MCF 10A (cell line): ENCODE measurements at regions not wholly inside any gene's neighbourhood (a gene's known extent, or its start where the extent isn't known, plus 50 kb on each side); places are given as distances from the start of the nearest gene placed in this dataset.

ENCODE experiments used
- BruUV-seq: library from RNA; stranded (reverse); fragments of 400-500 nt; replicated peaks from 2 replicates; lab custom pipeline; 2021; lab: Mats Ljungman, UMichigan
- CTCF ChIA-PET: fragments of 300-600 bp; sonication (Branson Sonifier 250); formaldehyde crosslinking; extraction: SDS; loops from one replicate; lab custom pipeline; 2021; ENCODE audit warnings: antibody characterized with exemption, inconsistent platforms; lab: Yijun Ruan, JAX
- POLR2A ChIA-PET: fragments of 300-600, 350-650 bp; sonication (Branson Sonifier 250); formaldehyde crosslinking; extraction: SDS; loops from one replicate; lab custom pipeline; 2020; ENCODE audit warnings: antibody characterized with exemption, inconsistent platforms; lab: Yijun Ruan, JAX
- DNase-seq: peaks from one replicate; pipeline ENCODE4 v3.0.0-alpha.2; 2018; ENCODE audit not compliant: unreplicated experiment
- H3K27ac Mint-ChIP-seq: one replicate; pipeline ENCODE4 v1.8.0; 2022; ENCODE audit warnings: mild to moderate bottlenecking, low read depth, mixed read lengths; ENCODE audit not compliant: unreplicated experiment
- H3K27me3 Mint-ChIP-seq: one replicate; pipeline ENCODE4 v1.8.0; 2022; ENCODE audit warnings: mixed read lengths; ENCODE audit not compliant: insufficient read depth, unreplicated experiment
- H3K36me3 Mint-ChIP-seq: one replicate; pipeline ENCODE4 v1.8.0; 2022; ENCODE audit warnings: mild to moderate bottlenecking, moderate library complexity, mixed read lengths; ENCODE audit not compliant: insufficient read depth, unreplicated experiment
- H3K4me1 Mint-ChIP-seq: one replicate; pipeline ENCODE4 v1.8.0; 2022; ENCODE audit warnings: mixed read lengths; ENCODE audit not compliant: insufficient read depth, unreplicated experiment
- H3K4me3 Mint-ChIP-seq: one replicate; pipeline ENCODE4 v1.8.0; 2022; ENCODE audit warnings: mild to moderate bottlenecking, moderate library complexity, mixed read lengths; ENCODE audit not compliant: unreplicated experiment
- H3K9me3 Mint-ChIP-seq: one replicate; pipeline ENCODE4 v1.8.0; 2022; ENCODE audit warnings: mixed read lengths; ENCODE audit not compliant: unreplicated experiment
- CTCF ChIP-seq: fragments of 200-600 bp; IDR thresholded peaks from one replicate; pipeline ENCODE4 v1.8.0; 2022; ENCODE audit warnings: antibody characterized with exemption, mild to moderate bottlenecking; ENCODE audit not compliant: unreplicated experiment
- intact Hi-C: fragments of 100-400 bp; cut with micrococcal nuclease; formaldehyde crosslinking; loops from 2 replicates; pipeline ENCODE4 v1.14.1; 2022

- intact Hi-C loops = no loop called here
- ChIA-PET POLR2A (no interaction called here), CTCF (no interaction called here)
- Mint-ChIP-seq H3K9me3 (no peaks in the 10 kb centered on the region), H3K36me3 (no peaks in the 10 kb centered on the region), H3K27ac (no peak overlapping the region), H3K27me3 (no peaks in the 10 kb centered on the region), H3K4me3 (no peak overlapping the region), H3K4me1 (peaks cover 7% of the 10 kb centered on the region)
- BruUV-seq = no TSS peak
- no peak for TF ChIP-seq CTCF
- no peak for DNase-seq
Measured at GRCh38 chr21:31395268-31395667, 51.2 kb upstream of the TIAM1 start.

GRCh38 chr21:31394309-31394708 lies 50.2 kb upstream of the TIAM1 start:
- ChIA-PET CTCF (interaction anchor here (0.6 to 0.8 kb wide), 4 partner anchors 60 to 1450 kb away, joined by 3 to 6 read pairs (median 3); no protein-coding TSS in a partner anchor), POLR2A (no interaction called here)
- Mint-ChIP-seq H3K27ac (no peak overlapping the region), H3K9me3 (no peaks in the 10 kb centered on the region), H3K36me3 (no peaks in the 10 kb centered on the region), H3K4me1 (peaks cover 7% of the 10 kb centered on the region), H3K27me3 (no peaks in the 10 kb centered on the region), H3K4me3 (no peak overlapping the region)
- intact Hi-C loops = no loop called here
- DNase-seq = no peak
- no peak for TF ChIP-seq CTCF
- BruUV-seq = no TSS peak
